PC-9 (cell line): ENCODE measurements at regions not wholly inside any gene's neighbourhood (a gene's known extent, or its start where the extent isn't known, plus 50 kb on each side); places are given as distances from the start of the nearest gene placed in this dataset.

ENCODE experiments used
- CTCF ChIP-seq: fragments of 200-600 bp; sonication (generic); conservative IDR thresholded peaks from 2 replicates; pipeline ENCODE4 v1.6.1; 2017; ENCODE audit warnings: mixed run types, antibody characterized with exemption, mild to moderate bottlenecking, moderate library complexity
- EZH2 ChIP-seq: fragments of 200-600 bp; sonication (generic); IDR thresholded peaks from 2 replicates; pipeline ENCODE4 v1.8.0; 2017; ENCODE audit warnings: antibody characterized with exemption, low read depth

GRCh38 chr3:148532774-148533173, 164.9 kb upstream of the AGTR1 start:
- TF ChIP-seq CTCF (no peak), EZH2 (no peak)
